Loucy (cell line): ENCODE measurements at regions not wholly inside any gene's neighbourhood (a gene's known extent, or its start where the extent isn't known, plus 50 kb on each side); places are given as distances from the start of the nearest gene placed in this dataset.

ENCODE experiments used
- CTCF ChIP-seq: fragments of 200-600 bp; sonication (generic); conservative IDR thresholded peaks from 2 replicates; pipeline ENCODE4 v1.5.1; 2014; ENCODE audit warnings: mild to moderate bottlenecking, antibody characterized with exemption, low read length
- EZH2phosphoT487 ChIP-seq: fragments of 200-600 bp; IDR thresholded peaks from 2 replicates; pipeline ENCODE4 v1.6.1; 2018; ENCODE audit warnings: antibody characterized with exemption, mild to moderate bottlenecking, moderate library complexity, borderline replicate concordance

GRCh38 chrX:103882999-103883398, 50.9 kb upstream of the RAB9B start:
- TF ChIP-seq CTCF (no peak), EZH2phosphoT487 (no peak)
